ENCODE measurements at regions not wholly inside any gene's neighbourhood (a gene's known extent, or its start where the extent isn't known, plus 50 kb on each side); places are given as distances from the start of the nearest gene placed in this dataset.
A peak's percentile ranks its signal among the peaks of the same experiment; 100 is the strongest.

DNA sequence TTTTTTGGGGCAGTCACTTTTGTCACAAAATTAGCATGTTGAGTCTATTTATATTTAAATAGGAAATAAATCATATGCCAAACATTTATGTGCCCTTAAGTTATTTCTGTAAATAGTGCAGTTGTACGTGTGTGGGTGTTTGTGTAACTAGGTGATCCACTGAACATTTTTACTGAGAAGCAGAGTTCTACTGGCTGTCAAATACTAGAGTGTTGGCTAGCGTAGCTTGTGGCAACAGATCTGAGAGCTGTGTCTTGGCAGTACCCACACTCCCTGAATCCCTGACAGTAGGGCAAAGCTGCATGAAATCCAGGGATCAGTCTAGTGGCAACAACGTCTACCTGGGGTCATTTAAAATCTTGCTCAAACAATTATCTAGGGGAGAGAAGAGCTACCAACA lies 273.1 kb upstream of the SLC8A1 start:
- H3K79me2 ChIP-seq (ENCODE audit: control insufficient read depth, insufficient read depth, low read length), result no peaks in the 10 kb centered on the region
- no peak overlapping the region for H2AFZ ChIP-seq (ENCODE audit: low read length)
- no peak overlapping the region for H3K27ac ChIP-seq (ENCODE audit: insufficient read depth, low read length)
- H3K4me1 ChIP-seq (ENCODE audit: control insufficient read depth, extremely low read depth, insufficient read depth, low read length), result no peaks in the 10 kb centered on the region
- TF ChIP-seq, protein P1, sequence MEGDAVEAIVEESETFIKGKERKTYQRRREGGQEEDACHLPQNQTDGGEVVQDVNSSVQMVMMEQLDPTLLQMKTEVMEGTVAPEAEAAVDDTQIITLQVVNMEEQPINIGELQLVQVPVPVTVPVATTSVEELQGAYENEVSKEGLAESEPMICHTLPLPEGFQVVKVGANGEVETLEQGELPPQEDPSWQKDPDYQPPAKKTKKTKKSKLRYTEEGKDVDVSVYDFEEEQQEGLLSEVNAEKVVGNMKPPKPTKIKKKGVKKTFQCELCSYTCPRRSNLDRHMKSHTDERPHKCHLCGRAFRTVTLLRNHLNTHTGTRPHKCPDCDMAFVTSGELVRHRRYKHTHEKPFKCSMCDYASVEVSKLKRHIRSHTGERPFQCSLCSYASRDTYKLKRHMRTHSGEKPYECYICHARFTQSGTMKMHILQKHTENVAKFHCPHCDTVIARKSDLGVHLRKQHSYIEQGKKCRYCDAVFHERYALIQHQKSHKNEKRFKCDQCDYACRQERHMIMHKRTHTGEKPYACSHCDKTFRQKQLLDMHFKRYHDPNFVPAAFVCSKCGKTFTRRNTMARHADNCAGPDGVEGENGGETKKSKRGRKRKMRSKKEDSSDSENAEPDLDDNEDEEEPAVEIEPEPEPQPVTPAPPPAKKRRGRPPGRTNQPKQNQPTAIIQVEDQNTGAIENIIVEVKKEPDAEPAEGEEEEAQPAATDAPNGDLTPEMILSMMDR (conservative IDR thresholded peaks at IDR 0.05 in 1 of 2, IDR thresholded peaks at IDR 0.05 in 1 of 2; ENCODE audit: low read depth in 1 of 2, low read length in 2 of 2), result no peak
- no peak for TF ChIP-seq EZH2 (IDR thresholded peaks at IDR 0.05; ENCODE audit: low read length, missing control alignments)
- no peaks in the 10 kb centered on the region for H3K9me3 ChIP-seq (ENCODE audit: control insufficient read depth, insufficient read depth, low read depth, low read length)
- no peak overlapping the region for H3K4me2 ChIP-seq (ENCODE audit: extremely low read depth, insufficient read depth, low read length)
- no peaks in the 10 kb centered on the region for H3K27me3 ChIP-seq (ENCODE audit: control insufficient read depth, insufficient read depth, low read length)
- H4K20me1 ChIP-seq (ENCODE audit: control insufficient read depth, extremely low read depth, insufficient read depth, low read length), result no peaks in the 10 kb centered on the region
- DNase-seq (ENCODE audit: low read depth in 2 of 2), result no peak
- H3K4me3 ChIP-seq (replicated peaks in 1 of 4; ENCODE audit: control extremely low read depth in 1 of 4, insufficient read depth in 1 of 4, low read depth in 3 of 4, low read length in 4 of 4), result no peak overlapping the region
- no peaks in the 10 kb centered on the region for H3K36me3 ChIP-seq (ENCODE audit: control insufficient read depth, insufficient read depth, low read length)
- no peak overlapping the region for H3K9ac ChIP-seq (ENCODE audit: insufficient read depth, low read length)

DNA sequence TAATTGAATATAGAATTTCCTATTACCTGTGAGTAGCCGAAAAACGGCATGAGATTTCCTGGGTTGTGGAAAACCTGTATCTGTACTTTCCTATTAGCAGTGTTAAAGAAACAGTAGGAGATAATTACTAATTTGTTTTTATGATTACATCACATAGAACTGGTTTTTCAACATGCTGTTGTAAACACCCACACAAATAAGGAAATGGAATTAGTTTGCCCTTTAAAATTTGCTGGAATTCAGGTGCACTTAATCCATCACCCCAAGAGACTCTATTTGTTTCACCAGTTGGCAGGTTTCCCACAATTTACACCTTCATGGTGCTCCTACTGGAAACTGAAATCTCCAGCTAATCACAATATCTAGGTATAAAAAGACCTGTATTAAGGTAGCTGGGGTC lies 274.1 kb upstream of the SLC8A1 start:
- Histone ChIP-seq H3K9me3 (ENCODE audit: control insufficient read depth, insufficient read depth, low read depth, low read length) (no peaks in the 10 kb centered on the region), H2AFZ (ENCODE audit: low read length) (no peak overlapping the region), H4K20me1 (ENCODE audit: control insufficient read depth, extremely low read depth, insufficient read depth, low read length) (no peaks in the 10 kb centered on the region), H3K9ac (ENCODE audit: insufficient read depth, low read length) (no peak overlapping the region), H3K79me2 (ENCODE audit: control insufficient read depth, insufficient read depth, low read length) (no peaks in the 10 kb centered on the region), H3K4me3 (replicated peaks in 1 of 4; ENCODE audit: control extremely low read depth in 1 of 4, insufficient read depth in 1 of 4, low read depth in 3 of 4, low read length in 4 of 4) (no peak overlapping the region), H3K36me3 (ENCODE audit: control insufficient read depth, insufficient read depth, low read length) (no peaks in the 10 kb centered on the region), H3K4me1 (ENCODE audit: control insufficient read depth, extremely low read depth, insufficient read depth, low read length) (no peaks in the 10 kb centered on the region), H3K27ac (ENCODE audit: insufficient read depth, low read length) (no peak overlapping the region), H3K27me3 (ENCODE audit: control insufficient read depth, insufficient read depth, low read length) (no peaks in the 10 kb centered on the region), H3K4me2 (ENCODE audit: extremely low read depth, insufficient read depth, low read length) (no peak overlapping the region)
- TF ChIP-seq EZH2 (IDR thresholded peaks at IDR 0.05; ENCODE audit: low read length, missing control alignments), result no peak
- TF ChIP-seq, protein P1 (conservative IDR thresholded peaks at IDR 0.05 in 1 of 2, IDR thresholded peaks at IDR 0.05 in 1 of 2; ENCODE audit: low read depth in 1 of 2, low read length in 2 of 2), result no peak
- DNase-seq (ENCODE audit: low read depth in 2 of 2), result no peak

DNA sequence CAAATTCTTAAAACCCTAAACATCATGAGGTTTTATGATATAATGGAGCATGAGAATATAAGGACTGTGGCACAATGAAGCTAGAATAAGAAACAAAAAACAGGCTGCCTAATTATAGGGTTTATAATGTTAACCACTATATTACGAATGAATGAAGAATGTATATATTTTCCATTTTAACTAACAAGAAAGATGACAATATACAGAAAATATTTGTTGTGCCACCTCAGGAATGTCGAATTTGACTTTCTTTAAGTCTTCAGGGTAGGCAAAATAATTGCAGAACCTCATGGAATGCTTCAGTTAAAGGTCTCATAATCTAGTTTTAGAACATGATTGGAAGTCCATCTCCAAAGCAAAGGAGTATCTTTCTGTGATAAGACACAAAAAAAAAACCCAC lies 282.9 kb upstream of the SLC8A1 start:
- H3K36me3 ChIP-seq (ENCODE audit: control insufficient read depth, insufficient read depth, low read length), result no peaks in the 10 kb centered on the region
- no peak overlapping the region for H2AFZ ChIP-seq (ENCODE audit: low read length)
- H3K9ac ChIP-seq (ENCODE audit: insufficient read depth, low read length), result no peak overlapping the region
- no peaks in the 10 kb centered on the region for H4K20me1 ChIP-seq (ENCODE audit: control insufficient read depth, extremely low read depth, insufficient read depth, low read length)
- no peak overlapping the region for H3K4me3 ChIP-seq (replicated peaks in 1 of 4; ENCODE audit: control extremely low read depth in 1 of 4, insufficient read depth in 1 of 4, low read depth in 3 of 4, low read length in 4 of 4)
- H3K79me2 ChIP-seq (ENCODE audit: control insufficient read depth, insufficient read depth, low read length), result no peaks in the 10 kb centered on the region
- no peak overlapping the region for H3K4me2 ChIP-seq (ENCODE audit: extremely low read depth, insufficient read depth, low read length)
- no peaks in the 10 kb centered on the region for H3K9me3 ChIP-seq (ENCODE audit: control insufficient read depth, insufficient read depth, low read depth, low read length)
- no peak overlapping the region for H3K27ac ChIP-seq (ENCODE audit: insufficient read depth, low read length)
- TF ChIP-seq, protein P1 (conservative IDR thresholded peaks at IDR 0.05 in 1 of 2, IDR thresholded peaks at IDR 0.05 in 1 of 2; ENCODE audit: low read depth in 1 of 2, low read length in 2 of 2), result no peak
- TF ChIP-seq EZH2 (IDR thresholded peaks at IDR 0.05; ENCODE audit: low read length, missing control alignments), result no peak
- H3K4me1 ChIP-seq (ENCODE audit: control insufficient read depth, extremely low read depth, insufficient read depth, low read length), result no peaks in the 10 kb centered on the region
- H3K27me3 ChIP-seq (ENCODE audit: control insufficient read depth, insufficient read depth, low read length), result no peaks in the 10 kb centered on the region
- DNase-seq (ENCODE audit: low read depth in 2 of 2), result peak; percentile 14 to 79

Data from fibroblast of lung (primary cell).